Spleen (tissue), 11 donors: ENCODE measurements at regions not wholly inside any gene's neighbourhood (a gene's known extent, or its start where the extent isn't known, plus 50 kb on each side); places are given as distances from the start of the nearest gene placed in this dataset.
A peak's percentile ranks its signal among the peaks of the same experiment; 100 is the strongest.

ENCODE experiments used
- DNase-seq: peaks from one replicate; pipeline ENCODE4 v3.0.0-alpha.2; 2020
- H3K27ac ChIP-seq, 8 donors: fragments of 200-600 bp; sonication (generic) in 7 of 8; 1 replicate in 4 of 8; 2 replicates in 4 of 8; pipeline versions ENCODE4 v1.5.0 to v1.8.0; 2016 to 2021; ENCODE audit warnings: inconsistent platforms in 4 of 8, mild to moderate bottlenecking in 4 of 8, moderate library complexity in 1 of 8
- H3K27me3 ChIP-seq, 7 donors: fragments of 200-600 bp; sonication (generic) in 6 of 7; replicated peaks in 1 of 7; 1 replicate in 4 of 7; 2 replicates in 3 of 7; pipeline versions ENCODE4 v1.5.0 to v1.8.0; 2016 to 2021; ENCODE audit warnings: inconsistent platforms in 3 of 7, mild to moderate bottlenecking in 1 of 7
- H3K36me3 ChIP-seq, 6 donors: fragments of 200-600 bp; sonication (generic) in 5 of 6; 1 replicate in 4 of 6; 2 replicates in 2 of 6; pipeline versions ENCODE4 v1.5.0 to v1.8.0; 2016 to 2021; ENCODE audit warnings: inconsistent platforms in 2 of 6
- H3K4me1 ChIP-seq, 6 donors: fragments of 200-600 bp; sonication (generic) in 5 of 6; 1 replicate in 3 of 6; 2 replicates in 3 of 6; pipeline versions ENCODE4 v1.5.0 to v1.8.0; 2016 to 2021; ENCODE audit warnings: inconsistent platforms in 3 of 6
- H3K4me3 ChIP-seq, 8 donors: fragments of 200-600 bp; sonication (generic) in 7 of 8; 1 replicate in 4 of 8; 2 replicates in 4 of 8; pipeline versions ENCODE4 v1.5.0 to v1.8.0; 2016 to 2021; ENCODE audit warnings: inconsistent platforms in 4 of 8, mild to moderate bottlenecking in 4 of 8, moderate library complexity in 2 of 8
- H3K9me3 ChIP-seq, 8 donors: fragments of 200-600 bp; sonication (generic) in 7 of 8; 1 replicate in 4 of 8; 2 replicates in 4 of 8; pipeline versions ENCODE4 v1.5.0 to v1.8.0; 2016 to 2021; ENCODE audit warnings: inconsistent platforms in 4 of 8
- CTCF ChIP-seq, 11 experiments: fragments of 200-600 bp in 7 of 11; fragments of 450-650 bp in 4 of 11; sonication (generic) in 4 of 11; IDR thresholded peaks in 8 of 11; conservative IDR thresholded peaks in 3 of 11; 1 replicate in 7 of 11; 2 replicates in 4 of 11; pipeline versions ENCODE4 v1.4.0 to v1.8.0; 2016 to 2021; ENCODE audit warnings: antibody characterized with exemption in 11 of 11, inconsistent platforms in 4 of 11, mild to moderate bottlenecking in 1 of 11
- POLR2A ChIP-seq, 3 donors: fragments of 450-650 bp; IDR thresholded peaks; one replicate each; pipeline ENCODE4 v1.5.1; 2017; ENCODE audit warnings: antibody characterized with exemption in 3 of 3, mild to moderate bottlenecking in 1 of 3
- POLR2AphosphoS5 ChIP-seq, 3 donors: sonication (generic); formaldehyde crosslinking; IDR thresholded peaks; one replicate each; pipeline ENCODE4 v1.5.1; 2017; ENCODE audit warnings: antibody characterized with exemption in 3 of 3
- WGBS, 5 donors: extraction: QIAGEN DNeasy Blood & Tissue Kit in 3 of 5; methylation state at CpG; one replicate each; pipeline versions ENCODE4 v1.1.5 to v1.1.7; 2013 to 2018; 5-methylcytosine and 5-hydroxymethylcytosine counted together
- intact Hi-C: fragments of 100-400 bp; cut with DNase I; formaldehyde crosslinking; loops from one replicate; pipeline ENCODE4 v1.15.0; 2023; ENCODE audit warnings: low total_unique reads
- donor health status: healthy with polysubstance abuse.
- donor health status: DM: no; HTN: no; CAD: no; lungs with moderate emphysema.
- donor health status: DM: no; HTN: no; CAD: no.
- donor health status: Bipolar disorder and iron deficiency.
- donor health status: healthy.
- donor health status: DM: no; HTN: no; CAD: no.
- donor health status: DM: yes; HTN: yes; CAD: no.

GRCh38 chrX:13492286-13492685 is 77.1 kb upstream of the EGFL6 start:
- WGBS, 5 donors = 88 to 100% (median 91%) methylated on average over 2 of the region's 2 CpGs
- intact Hi-C loops = no loop called here
- TF ChIP-seq POLR2AphosphoS5 (IDR thresholded peaks at IDR 0.05) = no peak
- TF ChIP-seq POLR2A (IDR thresholded peaks at IDR 0.05) = no peak
- TF ChIP-seq CTCF (IDR thresholded peaks at IDR 0.05 in 8 of 11, conservative IDR thresholded peaks at IDR 0.05 in 3 of 11) = no peak
- peaks cover 0 to 42% (median 14%) of the 10 kb centered on the region in 6 donors for H3K4me1 ChIP-seq
- DNase-seq = no peak
- no peaks in the 10 kb centered on the region for H3K9me3 ChIP-seq
- peak overlapping the region in 1 of 8 donors; percentile 80 for H3K27ac ChIP-seq
- peaks cover 0 to 34% (median 0%) of the 10 kb centered on the region in 7 donors for H3K27me3 ChIP-seq
- no peak overlapping the region for H3K4me3 ChIP-seq
- H3K36me3 ChIP-seq = no peaks in the 10 kb centered on the region

GRCh38 chrX:13491061-13491460 is 78.3 kb upstream of the EGFL6 start:
- peak overlapping the region in 7 of 8 donors; percentile 5 to 80 (median 54) for H3K27ac ChIP-seq
- TF ChIP-seq POLR2A (IDR thresholded peaks at IDR 0.05) (no peak), CTCF (IDR thresholded peaks at IDR 0.05 in 8 of 11, conservative IDR thresholded peaks at IDR 0.05 in 3 of 11) (no peak), POLR2AphosphoS5 (IDR thresholded peaks at IDR 0.05) (no peak)
- H3K36me3 ChIP-seq = no peaks in the 10 kb centered on the region
- no peaks in the 10 kb centered on the region for H3K9me3 ChIP-seq
- H3K4me3 ChIP-seq = no peak overlapping the region
- 50 to 94% (median 60%) methylated on average over 3 of the region's 3 CpGs for whole genome bisulfite sequencing, 5 donors
- no peak for DNase-seq
- H3K27me3 ChIP-seq = peaks cover 0 to 32% (median 0%) of the 10 kb centered on the region in 7 donors
- intact Hi-C loops = no loop called here
- H3K4me1 ChIP-seq = peaks cover 0 to 45% (median 19%) of the 10 kb centered on the region in 6 donors

- WGBS, 5 donors = 58 to 86% (median 72%) methylated on average over 5 of the region's 5 CpGs
- no peaks in the 10 kb centered on the region for H3K9me3 ChIP-seq
- peaks cover 0 to 45% (median 19%) of the 10 kb centered on the region in 6 donors for H3K4me1 ChIP-seq
- H3K27ac ChIP-seq = peak overlapping the region in 1 of 8 donors; percentile 80
- no peak overlapping the region for H3K4me3 ChIP-seq
- intact Hi-C loops = no loop called here
- no peaks in the 10 kb centered on the region for H3K36me3 ChIP-seq
- peaks cover 0 to 23% (median 0%) of the 10 kb centered on the region in 7 donors for H3K27me3 ChIP-seq
- no peak for DNase-seq
- no peak for TF ChIP-seq POLR2AphosphoS5 (IDR thresholded peaks at IDR 0.05)
- TF ChIP-seq CTCF (IDR thresholded peaks at IDR 0.05 in 8 of 11, conservative IDR thresholded peaks at IDR 0.05 in 3 of 11) = no peak
- TF ChIP-seq POLR2A (IDR thresholded peaks at IDR 0.05) = no peak
Observed at GRCh38 chrX:13489454-13489853, 79.9 kb upstream of the EGFL6 start.

GRCh38 chrX:13487731-13488505 is 81.5 kb upstream of the EGFL6 start:
- WGBS, 5 donors = 9 to 21% (median 13%) methylated on average over 7 of the region's 7 CpGs
- no peak for DNase-seq
- intact Hi-C loops = no loop called here
- Histone ChIP-seq H3K36me3 (no peaks in the 10 kb centered on the region), H3K27ac (peak overlapping the region; percentile 29 to 83 (median 76)), H3K4me3 (no peak overlapping the region), H3K9me3 (no peaks in the 10 kb centered on the region), H3K27me3 (peaks cover 0 to 11% (median 0%) of the 10 kb centered on the region in 7 donors), H3K4me1 (peaks cover 0 to 39% (median 19%) of the 10 kb centered on the region in 6 donors)
- TF ChIP-seq CTCF (IDR thresholded peaks at IDR 0.05 in 8 of 11, conservative IDR thresholded peaks at IDR 0.05 in 3 of 11) (peak in 10 of 11 experiments; percentile 26 to 91 (median 70)), POLR2AphosphoS5 (IDR thresholded peaks at IDR 0.05) (peak in 1 of 3 donors; percentile 4), POLR2A (IDR thresholded peaks at IDR 0.05) (no peak)
